ENCODE measurements at regions not wholly inside any gene's neighbourhood (a gene's known extent, or its start where the extent isn't known, plus 50 kb on each side); places are given as distances from the start of the nearest gene placed in this dataset.

Small RNA genes in the stretch of these regions (microRNA-seq; reads per million reads assigned to microRNA genes)
- gene MIR1-1 (165 to 244 reads per million in 2 donors), gene MIR133A2 (1.7 to 40.2 reads per million in 2 donors)

Data from right cardiac atrium (tissue), 2 donors.